Fibroblast of lung (primary cell): ENCODE measurements at regions not wholly inside any gene's neighbourhood (a gene's known extent, or its start where the extent isn't known, plus 50 kb on each side); places are given as distances from the start of the nearest gene placed in this dataset.

ENCODE experiments used
- DNase-seq, 2 donors: peaks; one replicate each; pipeline versions ENCODE4 v3.0.0 to v3.0.0-alpha.2; 2010; ENCODE audit warnings: low read depth in 2 of 2
- H2AFZ ChIP-seq: 2 replicates; pipeline ENCODE4 v1.5.1; 2012; ENCODE audit warnings: low read length, control low read depth, inconsistent platforms
- H3K27ac ChIP-seq: 2 replicates; pipeline ENCODE4 v1.5.1; 2011; ENCODE audit warnings: low read length, control low read depth; ENCODE audit not compliant: insufficient read depth
- H3K27me3 ChIP-seq: 2 replicates; pipeline ENCODE4 v1.5.1; 2011; ENCODE audit warnings: mild to moderate bottlenecking, low read length; ENCODE audit not compliant: control insufficient read depth, insufficient read depth
- H3K36me3 ChIP-seq: 2 replicates; pipeline ENCODE4 v1.5.1; 2011; ENCODE audit warnings: low read length; ENCODE audit not compliant: control insufficient read depth, insufficient read depth
- H3K4me1 ChIP-seq: 2 replicates; pipeline ENCODE4 v1.5.1; 2011; ENCODE audit warnings: low read length; ENCODE audit not compliant: control insufficient read depth, insufficient read depth; ENCODE audit errors: extremely low read depth
- H3K4me2 ChIP-seq: 2 replicates; pipeline ENCODE4 v1.5.1; 2011; ENCODE audit warnings: low read length, control low read depth; ENCODE audit not compliant: insufficient read depth; ENCODE audit errors: extremely low read depth
- H3K4me3 ChIP-seq, 4 experiments: fragments of 200-600 bp in 1 of 4; sonication (generic) in 1 of 4; replicated peaks in 1 of 4; 2 replicates each; pipeline ENCODE4 v1.5.1; 2011 to 2016; ENCODE audit warnings: low read length in 4 of 4, low read depth in 3 of 4, mild to moderate bottlenecking in 3 of 4, control low read depth in 2 of 4, inconsistent platforms in 1 of 4, mixed read lengths in 1 of 4; ENCODE audit not compliant: insufficient read depth in 1 of 4; ENCODE audit errors: control extremely low read depth in 1 of 4
- H3K79me2 ChIP-seq: 2 replicates; pipeline ENCODE4 v1.5.1; 2012; ENCODE audit warnings: mild to moderate bottlenecking, low read length, inconsistent platforms; ENCODE audit not compliant: control insufficient read depth, insufficient read depth
- H3K9ac ChIP-seq: 2 replicates; pipeline ENCODE4 v1.5.1; 2011; ENCODE audit warnings: mild to moderate bottlenecking, low read length, control low read depth; ENCODE audit not compliant: insufficient read depth
- H3K9me3 ChIP-seq: 2 replicates; pipeline ENCODE4 v1.5.1; 2012; ENCODE audit warnings: low read depth, low read length; ENCODE audit not compliant: control insufficient read depth, insufficient read depth
- H4K20me1 ChIP-seq: 2 replicates; pipeline ENCODE4 v1.5.1; 2011; ENCODE audit warnings: low read length; ENCODE audit not compliant: control insufficient read depth, insufficient read depth; ENCODE audit errors: extremely low read depth
- CTCF ChIP-seq, 2 donors: IDR thresholded peaks in 1 of 2; conservative IDR thresholded peaks in 1 of 2; 1 replicate in 1 of 2; 2 replicates in 1 of 2; pipeline ENCODE4 v1.5.1; 2011 to 2012; ENCODE audit warnings: low read length in 2 of 2, control low read depth in 1 of 2, inconsistent platforms in 1 of 2, low read depth in 1 of 2, mild to moderate bottlenecking in 1 of 2
- EZH2 ChIP-seq: IDR thresholded peaks from 2 replicates; pipeline ENCODE4 v1.5.1; 2012; ENCODE audit warnings: low read length, control low read depth, mild to moderate bottlenecking; ENCODE audit errors: missing control alignments

GRCh38 chr4:13849778-13850177, 222.3 kb upstream of the BOD1L1 start:
- no peaks in the 10 kb centered on the region for H3K27me3 ChIP-seq
- no peaks in the 10 kb centered on the region for H3K9me3 ChIP-seq
- H3K9ac ChIP-seq = no peak overlapping the region
- H3K36me3 ChIP-seq = no peaks in the 10 kb centered on the region
- no peak overlapping the region for H3K27ac ChIP-seq
- no peaks in the 10 kb centered on the region for H4K20me1 ChIP-seq
- no peak for DNase-seq
- H3K79me2 ChIP-seq = no peaks in the 10 kb centered on the region
- no peak overlapping the region for H2AFZ ChIP-seq
- no peak overlapping the region for H3K4me3 ChIP-seq
- no peaks in the 10 kb centered on the region for H3K4me1 ChIP-seq
- no peak overlapping the region for H3K4me2 ChIP-seq
- no peak for TF ChIP-seq CTCF (conservative IDR thresholded peaks at IDR 0.05 in 1 of 2, IDR thresholded peaks at IDR 0.05 in 1 of 2; ENCODE audit: low read depth in 1 of 2, low read length in 2 of 2)
- TF ChIP-seq EZH2 = no peak

- DNase-seq = no peak
- no peaks in the 10 kb centered on the region for H4K20me1 ChIP-seq
- no peaks in the 10 kb centered on the region for H3K27me3 ChIP-seq
- no peaks in the 10 kb centered on the region for H3K79me2 ChIP-seq
- H3K4me3 ChIP-seq = no peak overlapping the region
- H3K9ac ChIP-seq = no peak overlapping the region
- no peak overlapping the region for H3K27ac ChIP-seq
- no peaks in the 10 kb centered on the region for H3K36me3 ChIP-seq
- no peaks in the 10 kb centered on the region for H3K4me1 ChIP-seq
- no peak for TF ChIP-seq CTCF (conservative IDR thresholded peaks at IDR 0.05 in 1 of 2, IDR thresholded peaks at IDR 0.05 in 1 of 2; ENCODE audit: low read depth in 1 of 2, low read length in 2 of 2)
- no peak for TF ChIP-seq EZH2
- H3K4me2 ChIP-seq = no peak overlapping the region
- H2AFZ ChIP-seq = no peak overlapping the region
- H3K9me3 ChIP-seq = no peaks in the 10 kb centered on the region
Measured at GRCh38 chr4:13851085-13851940, 223.8 kb upstream of the BOD1L1 start.

GRCh38 chr4:13852411-13852810, 224.9 kb upstream of the BOD1L1 start:
- H3K27me3 ChIP-seq = no peaks in the 10 kb centered on the region
- no peak overlapping the region for H2AFZ ChIP-seq
- no peak overlapping the region for H3K27ac ChIP-seq
- H3K79me2 ChIP-seq = no peaks in the 10 kb centered on the region
- H4K20me1 ChIP-seq = no peaks in the 10 kb centered on the region
- H3K4me1 ChIP-seq = no peaks in the 10 kb centered on the region
- no peak for DNase-seq
- TF ChIP-seq EZH2 (no peak), CTCF (conservative IDR thresholded peaks at IDR 0.05 in 1 of 2, IDR thresholded peaks at IDR 0.05 in 1 of 2; ENCODE audit: low read depth in 1 of 2, low read length in 2 of 2) (no peak)
- H3K36me3 ChIP-seq = no peaks in the 10 kb centered on the region
- no peak overlapping the region for H3K9ac ChIP-seq
- H3K4me3 ChIP-seq = no peak overlapping the region
- H3K4me2 ChIP-seq = no peak overlapping the region
- no peaks in the 10 kb centered on the region for H3K9me3 ChIP-seq
